Neural cell (in vitro differentiated cells): ENCODE measurements at regions not wholly inside any gene's neighbourhood (a gene's known extent, or its start where the extent isn't known, plus 50 kb on each side); places are given as distances from the start of the nearest gene placed in this dataset.

Experiments used
- H2AFZ ChIP-seq: fragments of 200-600, 300-800 bp; sonication (generic), shearing (Covaris generic); 2 replicates; pipeline ENCODE4 v1.6.0; 2014; ENCODE audit warnings: low read depth, mild to moderate bottlenecking, antibody characterized with exemption, low read length, moderate library complexity
- H3F3A ChIP-seq: fragments of 200-600 bp; shearing (Covaris generic); 2 replicates; pipeline ENCODE4 v1.6.1; 2016; ENCODE audit warnings: mild to moderate bottlenecking, moderate library complexity, mixed read lengths, antibody characterized with exemption, low read length; ENCODE audit not compliant: insufficient read depth, poor library complexity, severe bottlenecking
- H3K27ac ChIP-seq: fragments of 200-600, 300-800 bp; sonication (generic), shearing (Covaris generic); 2 replicates; pipeline ENCODE4 v1.5.1; 2014; ENCODE audit warnings: mild to moderate bottlenecking, low read length, moderate library complexity
- H3K27me3 ChIP-seq: fragments of 300-800, 200-600 bp; sonication (generic), shearing (Covaris generic); 2 replicates; pipeline ENCODE4 v1.6.0; 2014; ENCODE audit warnings: mild to moderate bottlenecking, low read depth, low read length, moderate library complexity; ENCODE audit not compliant: insufficient read depth
- H3K36me3 ChIP-seq: fragments of 300-800, 200-600 bp; sonication (generic), shearing (Covaris generic); 2 replicates; pipeline ENCODE4 v1.5.1; 2014; ENCODE audit warnings: mild to moderate bottlenecking, antibody characterized with exemption, low read length, moderate library complexity; ENCODE audit not compliant: insufficient read depth
- H3K4me2 ChIP-seq: fragments of 300-800, 200-600 bp; sonication (generic), shearing (Covaris generic); 2 replicates; pipeline ENCODE4 v1.6.0; 2014; ENCODE audit warnings: mild to moderate bottlenecking, low read length
- H3K4me3 ChIP-seq: fragments of 300-800, 200-600 bp; sonication (generic), shearing (Covaris generic); 2 replicates; pipeline ENCODE4 v1.5.1; 2014; ENCODE audit warnings: mild to moderate bottlenecking, low read length, moderate library complexity
- H3K79me2 ChIP-seq: fragments of 200-600 bp; shearing (Covaris generic); replicated peaks from 2 replicates; pipeline ENCODE4 v1.6.0; 2014; ENCODE audit warnings: mild to moderate bottlenecking, low read length, moderate library complexity; ENCODE audit not compliant: insufficient read depth
- H3K9ac ChIP-seq: fragments of 300-800, 200-600 bp; sonication (generic), shearing (Covaris generic); 2 replicates; pipeline ENCODE4 v1.6.1; 2016; ENCODE audit warnings: mild to moderate bottlenecking, low read length, mixed read lengths
- H3K9me2 ChIP-seq: fragments of 200-600 bp; shearing (Covaris generic); 2 replicates; pipeline ENCODE4 v1.6.1; 2016; ENCODE audit warnings: mild to moderate bottlenecking, low read length, mixed read lengths; ENCODE audit not compliant: insufficient read depth
- H3K9me3 ChIP-seq: fragments of 200-600, 300-800 bp; sonication (generic), shearing (Covaris generic); 2 replicates; pipeline ENCODE4 v1.6.1; 2016; ENCODE audit warnings: mild to moderate bottlenecking, mixed run types, low read length, moderate library complexity, mixed read lengths
- H4K20me1 ChIP-seq: fragments of 200-600 bp; shearing (Covaris generic); 2 replicates; pipeline ENCODE4 v1.6.1; 2016; ENCODE audit warnings: mild to moderate bottlenecking, mixed run types; ENCODE audit not compliant: insufficient read depth
- CTCF ChIP-seq: fragments of 450-650 bp; IDR thresholded peaks from 2 replicates; pipeline ENCODE4 v1.5.1; 2014; ENCODE audit warnings: antibody characterized with exemption, mild to moderate bottlenecking, moderate library complexity; ENCODE audit not compliant: poor library complexity, severe bottlenecking
- EP300 ChIP-seq: fragments of 450-650 bp; conservative IDR thresholded peaks from 2 replicates; pipeline ENCODE4 v1.6.1; 2014; ENCODE audit warnings: antibody characterized with exemption, mild to moderate bottlenecking, moderate library complexity; ENCODE audit not compliant: poor library complexity, severe bottlenecking
- EZH2 ChIP-seq: fragments of 200-600, 300-800 bp; shearing (Covaris generic), sonication (generic); IDR thresholded peaks from 2 replicates; pipeline ENCODE4 v1.6.1; 2014; ENCODE audit warnings: antibody characterized with exemption, low read length, borderline replicate concordance, mild to moderate bottlenecking; ENCODE audit not compliant: insufficient read depth, poor library complexity, severe bottlenecking
- MXI1 ChIP-seq: fragments of 450-650 bp; conservative IDR thresholded peaks from 2 replicates; pipeline ENCODE4 v1.6.1; 2014; ENCODE audit warnings: antibody characterized with exemption, mild to moderate bottlenecking; ENCODE audit not compliant: poor library complexity, severe bottlenecking
- POLR2AphosphoS5 ChIP-seq: IDR thresholded peaks from 2 replicates; pipeline ENCODE4 v1.6.1; 2012
- RAD21 ChIP-seq: fragments of 450-650 bp; conservative IDR thresholded peaks from 2 replicates; pipeline ENCODE4 v1.6.1; 2014; ENCODE audit warnings: antibody characterized with exemption, mild to moderate bottlenecking, moderate library complexity
- REST ChIP-seq: IDR thresholded peaks from 2 replicates; pipeline ENCODE4 v1.6.1; 2012; ENCODE audit warnings: borderline replicate concordance
- SMC3 ChIP-seq: fragments of 450-650 bp; conservative IDR thresholded peaks from 2 replicates; pipeline ENCODE4 v1.6.1; 2014; ENCODE audit warnings: antibody characterized with exemption, mild to moderate bottlenecking, moderate library complexity; ENCODE audit not compliant: poor library complexity
- TAF1 ChIP-seq: IDR thresholded peaks from 2 replicates; pipeline ENCODE4 v1.6.1; 2012; ENCODE audit warnings: low read depth

- Histone ChIP-seq H3K36me3 (no peaks in the 10 kb centered on the region), H4K20me1 (no peaks in the 10 kb centered on the region), H3K9me3 (no peaks in the 10 kb centered on the region), H3K9ac (no peak overlapping the region), H3K4me2 (no peak overlapping the region), H2AFZ (no peak overlapping the region), H3K27me3 (no peaks in the 10 kb centered on the region), H3K9me2 (no peaks in the 10 kb centered on the region), H3K4me3 (no peak overlapping the region), H3K27ac (no peak overlapping the region), H3K79me2 (no peaks in the 10 kb centered on the region), H3F3A (no peaks in the 10 kb centered on the region)
- TF ChIP-seq TAF1 = no peak
- TF ChIP-seq MXI1 = no peak
Observed at GRCh38 chr17:17408236-17408794, 68.5 kb upstream of the MED9 start.

GRCh38 chr17:17410357-17410756, 66.4 kb upstream of the MED9 start:
- no peaks in the 10 kb centered on the region for H3K36me3 ChIP-seq
- no peaks in the 10 kb centered on the region for H3F3A ChIP-seq
- no peaks in the 10 kb centered on the region for H4K20me1 ChIP-seq
- H2AFZ ChIP-seq = no peak overlapping the region
- H3K27ac ChIP-seq = no peak overlapping the region
- H3K27me3 ChIP-seq = no peaks in the 10 kb centered on the region
- no peak overlapping the region for H3K4me2 ChIP-seq
- no peak overlapping the region for H3K9ac ChIP-seq
- H3K79me2 ChIP-seq = no peaks in the 10 kb centered on the region
- no peak overlapping the region for H3K4me3 ChIP-seq
- TF ChIP-seq RAD21 = no peak
- no peak for TF ChIP-seq EP300
- no peak for TF ChIP-seq POLR2AphosphoS5
- no peak for TF ChIP-seq SMC3
- no peak for TF ChIP-seq TAF1
- TF ChIP-seq CTCF = no peak
- TF ChIP-seq MXI1 = no peak
- H3K9me2 ChIP-seq = no peaks in the 10 kb centered on the region
- H3K9me3 ChIP-seq = no peaks in the 10 kb centered on the region

GRCh38 chr17:17411692-17412091, 65.1 kb upstream of the MED9 start:
- H3K9me3 ChIP-seq = no peaks in the 10 kb centered on the region
- H3K4me3 ChIP-seq = no peak overlapping the region
- H3K9me2 ChIP-seq = no peaks in the 10 kb centered on the region
- H3F3A ChIP-seq = no peaks in the 10 kb centered on the region
- no peak overlapping the region for H3K27ac ChIP-seq
- TF ChIP-seq RAD21 = no peak
- TF ChIP-seq TAF1 = no peak
- TF ChIP-seq EP300 = no peak
- TF ChIP-seq CTCF = no peak
- TF ChIP-seq MXI1 = no peak
- TF ChIP-seq EZH2 = no peak
- no peak for TF ChIP-seq REST
- no peak for TF ChIP-seq SMC3
- TF ChIP-seq POLR2AphosphoS5 = no peak
- no peak overlapping the region for H3K4me2 ChIP-seq
- no peaks in the 10 kb centered on the region for H3K79me2 ChIP-seq
- no peak overlapping the region for H2AFZ ChIP-seq
- H3K9ac ChIP-seq = no peak overlapping the region
- no peaks in the 10 kb centered on the region for H4K20me1 ChIP-seq
- no peaks in the 10 kb centered on the region for H3K27me3 ChIP-seq
- no peaks in the 10 kb centered on the region for H3K36me3 ChIP-seq
